Ecto neural progenitor cell (in vitro differentiated cells): ENCODE measurements at regions not wholly inside any gene's neighbourhood (a gene's known extent, or its start where the extent isn't known, plus 50 kb on each side); places are given as distances from the start of the nearest gene placed in this dataset.
"Not testable (repeated sequence)": the region's sequence is repeated elsewhere in the genome, so short reads cannot be mapped to it uniquely, and the experiment has no call there.

ENCODE experiments used
- DNase-seq: peaks from one replicate; pipeline ENCODE4 v3.0.0-alpha.2; 2018; ENCODE audit warnings: low spot score

- DNase-seq, result not testable (repeated sequence)
Measured at GRCh38 chr18:38153116-38153515, 587.5 kb upstream of the CELF4 start.

- no peak for DNase-seq
Measured at GRCh38 chr18:38116716-38117115, 551.1 kb upstream of the CELF4 start.

DNA sequence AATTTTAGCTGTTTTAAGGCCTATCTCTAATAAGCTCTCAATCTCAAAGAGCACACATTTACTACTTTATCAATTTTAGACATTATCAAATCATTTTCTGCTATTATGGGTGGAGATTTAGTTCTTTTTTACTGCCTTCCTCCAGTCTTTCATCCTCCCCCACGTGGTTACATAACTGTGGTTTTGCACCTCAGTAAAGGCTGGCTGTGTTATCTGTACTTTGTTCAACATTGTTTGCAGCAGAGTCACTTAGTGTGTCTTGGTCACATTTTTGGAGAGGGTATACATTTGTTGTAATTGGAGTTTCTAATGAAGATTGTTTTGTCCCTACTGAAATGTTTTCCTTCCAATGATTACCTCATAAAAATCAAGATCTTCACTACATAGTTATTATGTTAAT, 549.6 kb upstream of the CELF4 start:
- DNase-seq, result no peak

DNA sequence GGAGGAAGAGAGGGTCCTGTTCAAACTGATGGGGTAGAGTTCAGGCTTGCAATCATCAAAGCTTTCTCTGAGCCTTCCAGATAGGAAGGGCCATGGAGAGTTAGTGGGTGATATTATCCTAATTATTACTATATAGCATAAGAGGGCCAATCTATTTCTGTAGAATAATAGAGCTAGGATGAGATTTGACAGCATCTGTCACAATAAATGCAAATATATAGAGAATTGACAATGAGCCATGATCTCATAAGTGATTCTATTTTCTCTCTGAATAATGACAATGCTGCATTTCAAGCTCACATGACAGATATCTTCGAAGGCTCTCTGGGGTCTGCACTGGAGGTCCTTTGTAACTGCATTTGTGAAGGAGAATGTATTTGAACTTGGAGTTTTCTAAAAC, 521.9 kb upstream of the CELF4 start:
- no peak for DNase-seq

GRCh38 chr18:38081516-38081915, 515.9 kb upstream of the CELF4 start:
- DNase-seq, result no peak

GRCh38 chr18:38077229-38077628, 511.6 kb upstream of the CELF4 start:
- no peak for DNase-seq

DNA sequence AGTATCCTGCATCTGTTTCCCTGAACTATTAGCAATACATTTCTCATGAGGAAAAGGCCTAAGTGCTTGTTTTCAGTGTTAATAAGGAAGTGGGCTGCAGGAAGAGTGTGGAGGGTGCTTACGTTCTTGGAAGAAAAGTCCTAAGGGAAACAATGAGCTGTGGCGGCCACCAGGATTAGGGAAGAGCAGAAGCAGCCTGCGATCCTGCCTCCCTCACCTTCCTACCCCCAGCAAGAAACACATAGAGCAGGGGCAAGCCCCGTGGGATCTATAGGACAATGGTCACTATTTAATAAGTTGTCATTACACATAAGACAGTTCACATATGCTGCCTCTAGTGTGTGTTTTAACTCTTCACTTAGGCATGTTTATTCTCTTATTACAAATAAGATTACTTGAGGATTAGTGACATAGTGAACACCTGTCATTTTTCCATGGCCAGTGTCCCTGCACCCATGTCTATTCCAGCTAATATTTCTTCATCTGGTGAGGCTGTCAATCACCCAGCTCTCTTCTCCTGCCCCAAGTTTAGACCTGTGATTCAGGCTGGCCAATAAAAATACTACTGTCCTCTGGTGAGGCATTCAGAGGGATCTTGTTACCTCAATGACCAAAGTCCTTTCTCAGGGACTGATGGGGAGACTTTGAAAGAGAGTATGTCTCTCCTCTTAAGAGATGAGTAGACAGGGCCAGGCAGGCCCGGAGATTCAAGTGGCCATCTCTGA, 510.9 kb upstream of the CELF4 start:
- no peak for DNase-seq

DNA sequence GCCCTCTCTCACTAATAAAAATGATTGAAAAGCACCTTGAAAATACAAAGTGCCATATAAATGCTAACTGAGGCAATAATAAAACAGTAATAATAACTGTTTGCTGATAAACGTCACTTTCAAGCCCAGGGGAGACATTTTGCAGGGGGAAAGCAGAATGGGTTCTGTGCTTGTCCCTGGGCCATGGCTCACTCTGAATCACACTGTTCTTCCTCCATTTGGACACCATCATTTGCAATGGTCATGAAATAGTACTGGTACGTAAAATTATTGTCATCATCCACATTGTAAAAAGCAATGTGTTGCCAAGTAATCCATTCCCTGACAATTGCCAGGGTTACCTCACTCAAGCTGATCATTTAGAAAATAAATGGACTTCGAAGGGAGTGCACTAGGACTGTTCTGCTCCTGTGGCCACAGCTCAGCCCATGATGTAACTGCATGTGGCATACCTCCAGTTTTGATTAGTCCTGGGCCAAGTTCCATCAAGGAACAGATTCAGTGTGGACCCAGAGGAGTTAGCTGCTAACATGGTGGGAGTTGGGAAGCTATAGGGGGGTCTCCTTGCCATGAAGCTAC, 508.8 kb upstream of the CELF4 start:
- DNase-seq, result no peak

GRCh38 chr18:38067821-38068220, 502.2 kb upstream of the CELF4 start:
- DNase-seq, result no peak

DNA sequence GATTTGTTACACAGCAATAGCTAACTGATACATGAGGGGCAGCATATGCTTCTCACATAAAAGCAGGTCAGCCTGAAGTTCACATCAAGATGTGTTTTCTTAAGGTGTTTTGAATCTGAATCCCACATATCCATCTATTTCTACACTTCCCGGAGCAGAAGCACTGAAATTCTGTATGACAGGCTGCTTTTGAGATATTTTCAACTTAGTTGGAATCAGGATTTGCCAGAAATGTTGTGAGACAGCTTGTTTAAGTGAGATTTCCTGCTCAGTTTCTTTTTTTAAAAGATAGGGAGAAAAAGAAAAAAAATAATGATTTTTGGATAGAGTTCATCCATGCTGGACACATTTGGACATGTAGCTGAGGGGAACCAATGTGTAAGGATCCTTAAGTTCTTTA, 501.5 kb upstream of the CELF4 start:
- DNase-seq, result no peak

DNA sequence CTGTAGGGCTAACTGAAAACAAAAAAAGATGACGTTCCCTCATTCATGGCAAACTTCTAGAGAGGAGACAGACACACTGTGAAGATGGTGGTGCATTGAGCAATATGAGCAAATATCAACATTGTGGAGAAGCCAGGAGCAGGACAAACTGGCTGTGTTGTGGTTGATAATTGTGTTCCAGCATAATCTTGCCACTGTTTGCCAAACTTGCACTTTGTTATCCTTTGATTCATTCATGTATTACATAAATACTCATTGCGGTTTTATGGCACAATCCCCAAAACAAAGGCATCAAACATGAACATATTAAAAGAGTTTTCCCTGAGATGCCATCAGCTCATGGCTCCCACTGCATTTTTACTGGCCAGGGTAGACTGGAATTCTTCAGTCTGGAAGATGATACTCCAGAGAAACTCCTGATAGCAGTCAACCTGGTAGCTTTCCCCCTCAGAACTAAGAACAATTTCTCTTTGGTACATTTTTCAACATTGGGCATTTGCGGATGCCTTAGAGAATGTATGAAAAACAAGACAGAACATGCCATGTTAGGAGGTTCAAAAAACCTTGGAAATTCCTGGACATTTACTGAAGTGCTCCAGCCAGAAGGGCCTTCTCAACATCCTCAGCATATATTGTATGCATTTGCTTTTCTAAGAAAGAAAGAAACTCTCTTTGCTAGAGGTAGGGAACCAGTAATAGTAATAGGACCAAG, 487.4 kb upstream of the CELF4 start:
- no peak for DNase-seq

DNA sequence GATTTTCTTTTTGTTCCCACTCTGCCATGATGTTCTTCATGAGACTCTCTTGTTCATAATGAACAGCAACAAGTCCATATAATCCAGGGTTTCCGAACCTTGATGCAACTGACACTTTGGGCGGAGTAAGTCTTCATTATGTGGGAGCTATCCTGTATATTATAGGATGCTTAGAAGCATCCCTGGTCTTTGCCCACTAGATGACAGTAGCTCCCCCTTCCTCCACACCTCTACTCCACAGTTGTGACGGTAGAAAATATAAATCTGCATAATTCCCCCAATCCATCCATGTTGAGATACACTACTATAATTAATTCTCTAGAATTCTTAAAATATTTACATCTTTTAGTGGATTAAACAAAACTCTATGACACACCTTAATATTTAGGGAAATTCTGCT, 482.2 kb upstream of the CELF4 start:
- DNase-seq, result no peak

GRCh38 chr18:38046651-38047050, 481.1 kb upstream of the CELF4 start:
- no peak for DNase-seq

GRCh38 chr18:38045845-38046244, 480.2 kb upstream of the CELF4 start:
- no peak for DNase-seq

DNA sequence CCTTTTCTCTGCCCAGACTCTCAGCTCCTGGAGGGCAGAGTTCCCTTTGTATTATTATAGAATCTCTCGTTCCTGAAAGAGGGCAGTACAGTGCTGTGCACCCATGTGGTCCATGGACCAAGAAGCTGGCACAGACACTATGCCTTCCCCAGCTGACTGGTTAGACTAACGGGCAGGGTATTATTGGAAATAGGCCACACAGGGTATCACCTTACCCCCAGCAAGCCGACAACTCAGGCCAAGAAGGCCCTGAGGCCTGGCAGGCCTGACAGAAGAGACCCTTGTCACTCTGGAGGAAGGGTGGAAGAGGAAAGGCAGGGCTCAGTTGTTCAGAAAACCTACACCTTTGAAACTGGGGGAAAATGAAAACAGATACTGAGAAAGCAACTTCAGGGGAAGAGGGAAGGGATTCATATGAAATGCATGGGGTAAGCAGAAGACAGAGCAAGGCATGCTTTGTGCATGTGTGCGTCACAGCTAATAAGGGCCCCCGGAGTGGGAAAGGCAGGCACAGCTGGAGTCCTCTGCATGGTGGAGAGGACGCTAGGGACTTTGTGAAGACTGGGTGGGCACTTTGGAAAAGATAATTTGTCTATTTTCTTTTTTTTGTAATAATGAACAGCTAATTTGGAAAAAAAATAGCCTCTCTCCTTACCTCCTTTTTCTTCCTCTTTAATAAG, 476.8 kb upstream of the CELF4 start:
- no peak for DNase-seq

- no peak for DNase-seq
Measured at GRCh38 chr18:38038242-38038641, 472.6 kb upstream of the CELF4 start.

DNA sequence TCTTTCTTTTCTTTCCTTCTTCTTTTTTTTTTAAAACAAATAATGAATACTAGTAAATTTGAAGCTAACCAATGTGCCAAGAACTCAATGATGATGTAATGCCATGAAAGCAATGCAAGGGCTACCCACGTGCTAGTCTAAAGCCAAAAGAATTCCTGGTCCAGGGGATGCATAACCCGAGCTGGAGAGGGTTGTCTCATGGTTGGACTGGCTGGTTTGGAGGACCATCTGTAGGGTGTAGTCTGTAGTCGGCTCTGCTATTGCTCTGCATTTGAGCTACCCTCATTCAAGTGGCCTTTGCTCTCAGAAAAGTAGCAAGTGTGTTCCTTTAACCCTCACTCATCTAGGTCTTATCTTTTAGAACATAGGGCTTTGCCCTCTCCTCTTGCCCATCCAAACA, 469.6 kb upstream of the CELF4 start:
- DNase-seq, result no peak

GRCh38 chr18:38033282-38033681, 467.7 kb upstream of the CELF4 start:
- DNase-seq, result no peak

DNA sequence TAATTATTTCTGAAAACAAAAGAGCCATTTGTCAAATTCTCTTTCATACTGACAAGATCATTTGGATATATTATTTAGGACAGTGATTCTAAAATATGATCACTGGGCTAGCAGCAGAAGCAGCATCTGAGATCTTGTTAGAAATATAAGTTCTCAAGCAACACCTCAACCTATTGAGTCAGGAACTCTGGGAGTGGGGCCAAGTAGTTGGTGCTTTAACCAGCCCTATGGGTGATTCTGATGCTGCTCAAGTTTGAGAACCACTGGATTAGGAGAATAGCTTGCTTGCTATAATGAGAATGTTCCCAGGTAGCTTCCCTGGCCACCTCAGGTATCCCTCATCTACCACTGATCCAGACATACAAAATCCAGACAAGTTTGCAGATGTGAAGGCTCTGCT, 466.9 kb upstream of the CELF4 start:
- no peak for DNase-seq

- no peak for DNase-seq
Measured at GRCh38 chr18:38028946-38029345, 463.3 kb upstream of the CELF4 start.

DNA sequence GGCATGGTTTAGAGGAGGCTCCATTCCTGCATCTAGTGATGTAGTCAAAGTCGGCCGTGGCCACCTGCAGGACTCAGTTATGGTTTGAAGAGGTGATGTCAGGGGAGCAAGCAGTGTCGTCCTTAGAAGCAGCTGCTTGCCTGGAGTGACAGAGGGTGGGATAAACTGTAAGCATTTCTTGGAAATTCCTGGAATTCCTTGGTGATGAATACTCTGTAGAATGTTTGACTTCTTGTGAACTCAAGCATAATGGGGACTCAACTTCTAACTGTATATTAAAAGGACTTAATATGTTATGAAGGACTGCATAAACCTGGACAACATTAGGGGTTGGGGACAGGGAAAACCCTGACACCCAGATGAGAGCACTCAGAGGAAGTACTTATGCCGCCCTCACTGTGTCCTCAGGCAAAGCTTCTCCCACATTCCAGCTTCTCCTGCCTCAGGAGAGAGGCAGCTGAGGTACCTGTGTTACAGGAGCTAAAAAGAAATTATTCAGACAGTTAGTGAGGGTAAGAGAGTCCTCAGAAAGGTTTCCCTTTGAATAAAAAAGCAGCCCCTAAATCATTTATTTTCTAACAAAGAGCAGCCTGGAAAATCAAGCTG, 459.9 kb upstream of the CELF4 start:
- no peak for DNase-seq

GRCh38 chr18:38023871-38024270, 458.3 kb upstream of the CELF4 start:
- DNase-seq, result no peak

DNA sequence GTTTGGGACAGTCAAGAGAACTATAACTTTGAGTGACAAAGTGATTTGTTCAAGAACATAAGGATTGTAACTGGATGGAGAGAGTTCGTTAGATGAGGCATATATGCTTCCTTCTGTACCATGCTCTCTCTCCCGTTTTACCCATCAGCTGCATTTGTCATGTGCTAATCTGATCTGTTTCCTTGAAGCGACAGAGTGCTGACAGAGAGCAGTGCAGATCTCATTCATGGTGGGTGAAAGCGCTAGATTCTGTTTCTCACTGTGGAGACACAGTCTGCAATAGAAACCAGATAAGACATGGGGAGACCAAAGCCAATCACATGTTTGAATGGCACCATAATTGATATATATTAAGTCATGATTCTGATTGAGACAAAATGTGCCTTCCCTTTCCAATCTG, 456.6 kb upstream of the CELF4 start:
- no peak for DNase-seq
